LoVo (cell line): ENCODE measurements at regions not wholly inside any gene's neighbourhood (a gene's known extent, or its start where the extent isn't known, plus 50 kb on each side); places are given as distances from the start of the nearest gene placed in this dataset.
A peak's percentile ranks its signal among the peaks of the same experiment; 100 is the strongest.
"Not testable (repeated sequence)": the region's sequence is repeated elsewhere in the genome, so short reads cannot be mapped to it uniquely, and the experiment has no call there.

Experiments used
- DNase-seq: peaks from one replicate; pipeline ENCODE4 v3.0.0-alpha.2; 2016; ENCODE audit warnings: low spot score

- DNase-seq = peak; percentile 46
These were observed 67.1 kb upstream of the KPNA3 start for GRCh38 chr13:49859560-49859959.

GRCh38 chr13:49858178-49858856 lies 65.8 kb upstream of the KPNA3 start:
- peak; percentile 22 for DNase-seq

- peak; percentile 42 for DNase-seq
These were observed 63.4 kb upstream of the KPNA3 start for GRCh38 chr13:49855930-49856329.

- no peak for DNase-seq
These were observed 61.1 kb upstream of the KPNA3 start for GRCh38 chr13:49853535-49853934.

GRCh38 chr13:49852460-49852859 lies 60.0 kb upstream of the KPNA3 start:
- not testable (repeated sequence) for DNase-seq

GRCh38 chr13:49844181-49844580 lies 51.7 kb upstream of the KPNA3 start:
- no peak for DNase-seq
